GM21825 (cell line): ENCODE measurements at regions not wholly inside any gene's neighbourhood (a gene's known extent, or its start where the extent isn't known, plus 50 kb on each side); places are given as distances from the start of the nearest gene placed in this dataset.
A peak's percentile ranks its signal among the peaks of the same experiment; 100 is the strongest.

Source experiments
- ATAC-seq: cut with Tn5 transposase; IDR thresholded peaks from one replicate; pipeline ENCODE4 v1.9.1; 2021; ENCODE audit warnings: mild to moderate bottlenecking, moderate library complexity; ENCODE audit not compliant: unreplicated experiment

DNA sequence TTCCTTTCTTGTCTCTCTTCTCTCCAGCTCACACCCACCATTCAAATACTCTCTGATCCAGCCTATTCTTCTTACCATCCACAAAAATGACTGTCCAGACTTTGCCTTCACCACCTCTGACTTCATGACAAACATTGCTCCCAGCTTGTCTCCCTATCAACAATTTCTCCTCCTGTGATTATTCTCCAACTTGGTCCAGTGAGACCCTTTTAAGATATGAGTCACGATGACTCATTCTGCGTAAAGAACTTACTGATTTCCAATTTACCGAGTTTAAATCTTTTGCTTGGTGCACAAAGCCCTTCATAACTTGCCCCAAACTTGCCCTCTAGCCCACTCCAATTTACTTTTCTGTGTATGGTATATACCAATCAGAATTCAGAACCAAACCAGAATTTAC, 833.2 kb downstream of the MAFB start:
- no peak for ATAC-seq

DNA sequence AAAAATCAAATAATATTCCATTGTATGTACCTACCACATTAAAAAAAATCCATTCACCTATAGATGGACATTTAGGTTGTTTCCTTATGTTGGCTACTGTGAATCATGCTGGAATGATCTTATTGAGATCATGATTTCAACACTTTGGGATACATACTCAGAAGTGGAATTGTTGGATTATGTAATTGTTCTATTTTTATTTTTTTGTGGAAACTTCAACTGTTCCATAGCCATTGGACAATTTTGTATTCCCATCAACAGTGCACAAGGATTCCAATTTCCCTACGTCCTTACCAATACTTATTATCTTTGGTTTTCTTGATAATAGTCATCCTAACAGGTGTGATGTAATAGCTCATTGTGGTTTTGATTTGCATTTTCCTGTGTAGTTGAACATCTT, 834.0 kb downstream of the MAFB start:
- ATAC-seq = no peak

DNA sequence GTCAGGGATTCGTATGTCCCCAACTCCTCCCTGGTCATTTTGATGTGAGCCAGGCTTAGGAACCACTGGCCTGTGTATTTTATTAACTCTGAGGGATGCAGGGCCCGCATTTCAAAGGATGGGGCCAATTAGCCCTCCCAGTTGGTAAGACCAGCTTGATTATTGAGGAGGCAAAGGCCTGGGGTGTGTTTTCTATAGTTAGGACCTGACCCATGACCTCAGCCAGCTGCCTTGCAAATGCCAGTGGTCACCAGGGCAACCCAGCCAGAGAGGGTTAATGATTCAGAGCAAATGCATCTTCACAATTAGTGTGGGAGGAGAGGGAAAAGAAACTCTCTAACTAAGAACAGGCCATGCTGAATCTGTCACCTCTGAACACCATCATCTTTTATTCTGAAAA, 835.4 kb downstream of the MAFB start:
- ATAC-seq = peak; percentile 53

DNA sequence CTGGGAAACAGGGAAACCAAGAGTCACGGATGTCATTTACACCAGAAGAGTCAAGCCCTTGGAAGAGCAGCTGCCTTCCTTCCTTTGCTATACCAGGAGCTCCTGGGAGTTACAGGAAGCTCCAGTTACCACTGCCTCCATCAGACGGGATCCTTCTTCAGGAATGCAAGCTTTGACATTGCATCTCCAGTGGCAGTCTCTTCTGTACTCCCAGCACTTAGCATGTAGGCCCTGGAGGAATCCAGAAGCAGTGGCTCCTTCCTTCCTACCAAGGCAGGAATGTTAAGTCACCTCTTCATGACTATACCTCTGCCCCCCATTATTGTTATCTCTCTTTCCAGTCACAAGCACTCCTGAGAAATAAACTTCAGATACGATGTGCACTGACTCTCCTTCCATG, 836.0 kb downstream of the MAFB start:
- ATAC-seq = no peak

DNA sequence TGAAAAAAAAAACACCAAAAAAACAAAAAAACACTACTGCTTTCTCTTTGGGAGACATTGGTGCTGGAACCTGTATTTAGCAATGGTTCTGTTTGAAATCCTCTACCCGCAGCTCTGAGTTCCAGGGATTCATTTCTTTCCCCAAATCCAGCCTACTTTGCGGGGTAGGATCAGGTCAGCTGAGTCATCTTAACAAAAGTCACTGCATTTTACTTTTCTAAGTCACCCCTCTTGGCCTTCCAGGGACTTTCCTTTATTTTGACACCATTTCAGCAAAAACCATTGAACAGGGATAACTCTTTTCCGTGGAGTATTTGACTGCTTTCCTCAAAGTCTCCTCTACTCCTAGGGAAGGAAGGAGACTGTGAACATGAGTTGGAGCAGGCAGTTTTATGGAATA, 837.6 kb downstream of the MAFB start:
- no peak for ATAC-seq

DNA sequence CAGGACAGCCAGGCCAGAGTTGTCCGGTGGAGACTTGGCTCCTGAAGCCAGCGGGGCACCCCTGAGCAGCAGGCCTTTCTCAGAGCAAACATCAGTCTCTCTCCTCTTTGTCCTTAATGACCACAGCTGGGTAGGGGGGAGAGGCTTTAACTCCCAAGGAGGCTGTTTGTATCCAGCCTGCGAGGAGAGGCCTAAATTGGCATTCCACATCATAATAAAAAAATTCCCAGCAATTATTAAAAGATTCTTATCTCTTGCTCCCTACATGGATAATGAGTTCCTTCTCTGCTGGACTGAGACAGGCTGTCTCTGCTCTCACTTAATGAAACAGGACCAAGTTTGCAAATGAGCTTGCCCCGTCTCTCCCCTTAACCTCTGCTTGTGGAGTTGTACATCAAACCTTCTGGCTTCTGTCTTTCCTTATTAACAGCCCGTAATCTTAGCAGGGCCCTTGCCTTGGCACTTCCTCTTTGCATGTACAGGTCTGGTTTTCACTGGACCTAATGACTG, 838.2 kb downstream of the MAFB start:
- ATAC-seq = no peak

DNA sequence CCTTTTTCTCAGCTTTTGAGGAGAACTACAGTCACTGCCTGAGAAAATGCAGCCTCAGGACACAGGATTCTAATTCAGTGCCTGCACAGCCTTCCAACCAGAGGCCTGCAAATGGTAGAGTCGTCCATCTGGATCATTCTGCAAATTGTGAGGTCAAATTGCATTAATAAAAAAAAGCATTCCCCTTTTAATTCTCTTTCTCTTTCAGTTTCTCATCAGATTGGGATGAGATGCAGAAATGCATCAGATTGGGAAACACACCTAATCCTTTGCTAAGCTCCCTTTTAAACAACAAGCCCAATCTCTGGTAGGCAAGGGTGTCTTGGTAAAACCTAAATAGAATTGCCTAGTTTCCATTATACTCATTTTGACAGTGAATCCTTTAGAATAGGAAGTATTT, 838.8 kb downstream of the MAFB start:
- ATAC-seq = no peak

DNA sequence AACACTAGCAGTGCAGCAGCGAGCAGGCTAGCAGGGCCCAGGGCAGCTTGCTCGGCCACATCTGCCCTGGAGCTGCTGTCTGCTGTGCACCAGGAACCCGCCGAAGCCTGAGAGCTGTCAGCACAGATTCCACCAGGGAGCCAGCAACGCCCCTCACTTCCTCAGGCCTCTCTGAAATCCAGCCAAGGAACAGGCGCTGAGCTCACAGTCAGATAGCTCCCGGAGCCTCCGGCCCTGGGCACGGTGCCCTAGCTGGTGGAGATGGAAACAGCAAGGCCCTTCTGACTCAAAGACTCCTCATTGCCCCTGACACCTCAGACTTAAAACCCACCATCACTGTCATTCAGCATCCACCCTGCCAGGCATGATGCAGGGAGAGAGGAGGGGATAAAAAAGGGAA, 839.4 kb downstream of the MAFB start:
- ATAC-seq = no peak

DNA sequence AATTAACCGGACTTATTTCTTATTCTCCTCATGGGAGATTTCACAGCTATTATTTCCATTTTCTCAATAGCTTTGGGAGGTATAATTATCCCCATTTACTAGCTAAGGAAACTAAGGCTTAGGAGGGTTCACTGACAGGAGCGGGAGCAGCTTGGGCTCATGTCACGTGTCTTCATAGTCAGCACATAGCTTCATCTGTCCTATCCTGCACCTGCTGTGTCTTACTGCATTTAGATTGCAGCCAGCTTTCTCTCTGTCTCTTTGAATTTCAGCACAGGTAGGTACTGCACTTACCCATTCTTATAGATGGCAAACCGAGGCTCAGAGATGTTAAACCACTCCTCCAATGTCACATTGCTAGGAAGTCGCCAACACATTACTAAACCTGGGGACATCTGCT, 839.9 kb downstream of the MAFB start:
- ATAC-seq = no peak

DNA sequence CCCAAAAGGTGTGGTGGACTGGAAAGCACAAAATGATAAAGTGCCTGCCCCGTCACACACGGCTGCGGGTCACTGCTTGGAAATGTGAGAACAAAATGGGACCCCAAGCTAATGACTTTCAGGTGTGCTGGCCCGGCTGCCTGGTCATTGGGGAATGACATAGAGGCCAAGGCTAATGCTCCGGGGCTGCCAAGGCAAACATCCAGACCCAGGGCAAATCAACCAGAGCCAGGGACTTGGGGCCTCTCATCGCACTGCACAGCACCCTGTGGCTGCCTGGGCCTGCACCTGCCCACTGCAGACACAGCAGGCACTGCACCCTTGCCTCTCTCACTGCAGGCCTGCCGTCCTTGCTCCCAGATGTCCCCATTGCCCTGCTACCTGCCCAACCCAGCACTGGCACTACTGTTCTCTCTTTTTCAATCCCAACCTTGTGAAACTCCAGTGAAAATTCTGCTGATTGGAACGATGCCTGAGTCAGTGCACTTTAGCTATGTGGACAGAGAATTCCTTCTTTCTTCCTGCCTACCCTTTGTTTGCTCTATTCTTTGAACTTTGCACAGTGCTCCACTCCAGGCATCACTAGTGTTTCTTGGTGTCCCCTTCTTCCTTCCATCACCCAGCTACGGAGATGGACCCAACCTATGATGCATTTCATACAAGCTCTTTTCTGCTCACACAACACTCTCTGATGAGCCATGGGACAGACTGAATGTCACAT, 849.5 kb downstream of the MAFB start:
- no peak for ATAC-seq

DNA sequence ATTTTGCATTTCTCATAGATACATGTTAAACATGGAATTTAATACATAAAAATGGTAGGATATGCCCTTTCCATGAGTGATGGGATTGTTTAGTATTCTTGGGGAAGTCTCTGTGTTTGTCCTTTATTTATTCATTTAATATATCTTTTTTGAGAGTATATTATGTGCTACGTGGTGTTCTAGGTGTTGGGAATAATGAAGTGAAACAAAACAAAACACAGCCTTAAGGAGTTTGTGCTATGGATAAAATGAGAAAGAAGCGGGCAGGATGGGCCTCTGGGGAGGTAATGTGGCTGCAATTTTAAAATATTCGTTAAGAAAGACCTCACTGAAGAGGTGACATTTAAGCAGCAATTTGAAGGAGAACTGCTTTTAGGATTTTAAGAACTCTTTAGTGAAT, 851.5 kb downstream of the MAFB start:
- no peak for ATAC-seq

DNA sequence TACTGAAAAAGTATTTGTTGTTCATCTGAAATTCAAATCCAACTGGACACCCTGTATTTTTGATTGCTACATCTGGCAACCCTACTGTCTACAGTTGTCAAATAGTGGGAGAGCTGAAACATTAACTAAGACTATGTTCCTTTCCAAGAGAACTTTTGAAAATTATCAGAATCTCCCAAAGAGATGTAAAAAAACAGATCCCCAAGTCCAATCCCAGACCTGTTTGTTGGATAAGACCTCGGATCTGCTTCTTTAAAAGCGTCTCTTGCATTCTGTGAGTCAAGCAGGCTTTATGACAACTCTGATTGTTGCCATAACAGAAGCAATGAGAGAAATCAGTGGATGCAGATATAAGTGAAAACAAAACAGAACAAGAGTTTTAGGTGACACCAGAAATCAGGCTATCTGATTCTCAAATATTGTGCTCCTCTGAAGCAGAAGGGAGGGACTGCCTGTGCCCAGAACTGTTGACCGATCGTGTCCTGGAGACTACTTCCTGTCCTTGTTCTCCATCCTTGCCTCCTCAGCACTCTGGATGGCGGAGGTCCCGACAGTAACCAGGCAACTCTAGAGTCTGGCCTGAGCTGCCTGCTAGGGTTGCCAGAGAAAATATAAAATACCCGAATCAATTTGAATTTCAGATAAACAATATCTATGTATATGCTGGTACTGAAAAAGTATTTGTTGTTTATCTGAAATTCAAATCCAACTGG, 853.8 kb downstream of the MAFB start:
- no peak for ATAC-seq

DNA sequence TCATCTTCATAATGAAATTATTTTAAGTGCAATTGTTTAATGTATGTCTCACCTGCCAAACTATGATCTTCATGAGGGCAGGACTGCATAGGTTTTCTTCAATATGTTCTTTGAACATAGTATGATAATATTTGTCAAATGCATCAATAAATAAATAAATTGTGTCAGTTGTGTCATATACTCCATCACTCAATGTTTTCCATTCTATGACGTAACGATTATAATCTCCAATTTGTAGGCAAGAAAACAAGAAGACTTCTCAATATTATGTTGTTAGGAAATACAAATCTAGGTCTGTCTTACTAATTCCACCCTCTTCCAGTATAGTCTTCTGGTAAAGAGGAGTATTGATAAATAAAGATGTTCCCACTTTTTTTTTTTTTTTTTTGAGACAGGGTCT, 858.1 kb downstream of the MAFB start:
- ATAC-seq = no peak

DNA sequence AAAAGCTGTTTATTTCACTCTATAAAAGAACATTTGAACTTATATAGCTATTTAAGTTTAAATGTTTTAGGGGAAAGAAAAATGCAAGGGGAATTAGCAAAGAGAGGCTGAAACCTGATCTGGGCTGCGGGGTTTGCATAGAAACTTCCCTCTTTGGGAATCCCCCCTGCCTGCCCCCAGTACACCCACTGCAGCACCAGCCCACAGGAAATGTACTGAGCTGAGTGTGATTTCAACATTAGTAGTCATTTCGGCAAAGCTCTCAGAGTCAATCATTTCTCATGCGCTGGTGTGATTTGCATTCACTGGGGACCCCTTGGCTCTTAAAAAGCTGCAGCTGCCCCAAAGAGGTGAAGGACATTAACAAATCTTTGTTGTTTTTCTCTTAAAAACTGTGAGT, 859.4 kb downstream of the MAFB start:
- peak; percentile 82 for ATAC-seq

DNA sequence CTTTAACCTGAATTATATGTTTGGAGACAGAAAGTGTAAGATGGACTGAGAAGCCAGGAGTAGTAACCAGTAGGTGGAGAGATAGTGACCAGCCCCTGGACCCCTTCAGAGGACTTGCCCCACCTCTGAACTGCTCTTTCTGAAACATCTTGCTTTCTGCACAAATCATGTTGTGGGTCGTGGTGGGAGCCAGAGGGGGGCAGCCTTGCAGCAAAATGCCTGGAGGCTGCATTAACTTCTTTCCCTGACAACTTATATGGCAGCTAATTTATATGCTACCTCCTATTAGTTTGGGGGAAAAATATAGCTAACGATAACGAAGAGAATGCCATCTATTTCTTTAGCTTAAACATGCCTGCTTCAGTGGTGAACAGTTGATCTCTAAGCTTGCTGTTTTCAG, 859.8 kb downstream of the MAFB start:
- ATAC-seq = peak; percentile 11

DNA sequence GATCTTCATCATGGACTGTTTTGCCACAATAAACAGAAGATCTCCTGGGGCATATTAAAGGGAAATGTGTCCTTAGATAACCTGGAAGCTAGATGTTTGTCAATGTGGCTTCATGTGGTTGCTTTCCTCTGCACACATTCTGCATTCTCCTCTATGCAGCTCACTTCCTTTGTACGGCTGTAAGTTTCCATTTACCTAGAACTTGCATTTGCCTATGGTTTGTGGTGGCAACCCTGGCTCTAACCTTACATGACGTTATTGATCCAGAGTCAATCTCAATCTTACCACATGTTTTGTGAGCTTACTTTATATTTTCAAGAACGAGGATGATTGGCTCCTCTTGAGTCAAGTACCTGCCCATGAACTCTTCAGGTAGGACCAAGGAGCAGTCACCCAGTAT, 863.1 kb downstream of the MAFB start:
- peak; percentile 57 for ATAC-seq

DNA sequence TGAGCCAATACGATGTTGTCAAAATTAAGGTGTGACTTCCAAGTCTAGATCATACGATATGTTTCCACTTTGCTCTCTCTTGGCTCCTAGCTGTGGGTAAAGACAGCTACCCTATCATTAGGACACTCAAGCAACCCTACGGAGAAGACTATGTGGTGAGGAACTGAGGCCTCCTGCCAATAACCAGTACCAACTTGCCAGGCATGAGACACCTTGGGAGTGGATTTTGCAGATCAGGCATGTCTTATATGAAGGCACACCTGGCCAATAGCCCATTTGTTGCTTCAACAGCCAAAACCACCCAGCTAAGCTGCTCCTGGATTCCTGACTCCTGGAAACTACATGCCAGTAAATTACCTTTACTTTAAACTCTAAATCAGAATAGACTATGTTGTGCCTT, 863.4 kb downstream of the DHX35 start:
- no peak for ATAC-seq

DNA sequence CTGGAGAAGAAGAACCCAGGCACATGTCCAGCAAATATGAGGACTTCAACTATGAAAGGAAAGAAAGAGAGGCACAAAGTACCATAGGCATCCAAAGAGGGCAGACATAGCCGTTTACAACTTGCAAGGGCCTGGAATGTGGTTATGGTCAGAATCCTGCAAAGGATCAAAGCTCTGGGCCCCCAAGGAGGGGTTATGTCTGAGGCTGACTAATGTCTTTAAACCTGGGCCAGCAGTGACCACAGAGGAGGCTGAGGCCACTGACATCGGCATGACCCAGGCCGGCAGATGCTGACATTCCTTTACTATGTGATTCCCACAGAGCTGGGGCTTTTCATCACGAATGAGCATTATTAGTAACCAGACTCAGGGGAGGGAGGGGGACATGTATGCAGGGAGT, 861.1 kb downstream of the DHX35 start:
- ATAC-seq = no peak

DNA sequence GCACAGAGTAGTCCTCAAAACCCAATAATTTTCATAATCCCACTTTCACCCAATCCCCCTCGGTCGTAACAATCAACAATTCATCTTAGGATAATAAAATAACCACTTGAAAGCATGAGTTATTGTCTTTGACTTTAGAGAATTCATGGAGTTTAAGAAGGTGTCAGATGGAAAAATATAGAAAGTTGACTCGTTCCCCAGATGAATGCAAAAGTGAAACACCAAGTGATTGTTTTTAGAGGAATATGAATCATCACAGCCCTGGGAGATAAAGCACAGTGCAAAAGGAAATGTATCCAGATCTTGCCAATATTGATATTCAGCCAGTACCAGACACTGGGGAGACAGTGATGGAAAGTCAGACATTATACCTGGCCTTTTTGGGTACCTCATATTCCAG, 860.5 kb downstream of the DHX35 start:
- ATAC-seq = no peak

DNA sequence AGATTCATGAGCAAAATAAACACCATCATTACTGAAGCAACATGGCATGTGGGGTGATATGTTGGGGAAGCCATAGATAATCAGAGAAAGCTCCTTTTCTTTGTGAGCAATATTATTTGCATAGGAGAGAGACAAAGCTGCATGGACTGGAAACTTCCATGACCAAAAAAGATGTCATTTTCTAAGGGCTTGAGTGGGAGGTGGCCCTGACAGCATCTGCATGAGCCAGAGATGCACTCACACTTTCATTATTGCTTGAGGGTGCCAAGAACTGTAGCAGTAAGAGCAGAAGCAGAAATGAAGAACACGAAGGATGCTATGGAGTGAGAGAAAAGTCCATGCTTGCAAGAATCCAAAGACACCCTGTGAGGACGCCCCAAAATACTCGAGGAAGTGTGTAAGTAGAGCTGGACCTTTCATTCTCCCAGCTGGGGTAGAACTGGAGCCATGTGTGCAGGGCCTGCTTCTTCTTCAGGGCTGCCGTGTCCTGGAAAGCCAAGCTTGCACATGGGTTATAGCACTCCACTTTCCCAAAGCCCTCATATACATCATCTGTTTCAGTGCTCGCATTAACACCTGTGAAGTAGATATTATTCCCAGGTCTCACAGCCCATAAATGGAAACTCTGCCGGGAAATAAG, 851.2 kb downstream of the DHX35 start:
- no peak for ATAC-seq

DNA sequence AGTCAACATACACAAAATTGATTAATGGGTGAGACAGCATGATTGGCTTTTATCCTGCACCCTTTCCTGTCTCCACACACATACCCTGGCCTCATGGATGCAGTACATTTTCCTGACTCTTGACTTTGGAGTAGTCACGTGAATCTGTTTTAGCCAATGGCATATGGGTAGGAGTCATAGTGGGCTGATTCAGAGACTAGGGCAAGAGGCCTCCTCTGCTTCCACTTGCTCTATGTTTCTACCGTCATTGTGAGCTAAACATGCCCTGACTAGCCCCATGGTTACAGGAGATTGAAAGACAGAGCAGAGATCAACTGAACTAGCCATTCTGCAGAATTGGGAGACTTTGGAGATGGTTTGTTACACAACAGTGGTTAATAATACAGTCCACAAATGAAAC, 850.0 kb downstream of the DHX35 start:
- no peak for ATAC-seq

DNA sequence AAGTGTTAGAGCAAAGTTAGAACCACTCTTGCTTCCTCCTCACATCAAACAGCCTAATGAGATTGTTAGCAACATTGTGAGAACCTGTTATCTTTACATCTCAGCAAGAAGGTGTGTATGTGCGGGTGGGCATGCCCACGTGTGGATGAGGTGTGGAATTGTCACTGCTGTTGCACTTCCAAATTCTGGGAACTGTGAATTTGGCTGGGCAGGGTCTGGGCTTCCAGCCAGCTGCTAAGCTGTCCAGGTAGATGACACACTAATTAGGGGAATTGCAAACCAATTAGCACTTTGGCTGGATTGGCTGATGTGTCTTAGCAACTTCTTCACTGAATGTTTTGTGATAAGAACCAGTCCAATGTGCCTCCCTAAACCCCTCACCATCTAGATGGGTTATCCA, 848.2 kb downstream of the DHX35 start:
- ATAC-seq = no peak
